Neural cell (in vitro differentiated cells): ENCODE measurements at regions not wholly inside any gene's neighbourhood (a gene's known extent, or its start where the extent isn't known, plus 50 kb on each side); places are given as distances from the start of the nearest gene placed in this dataset.

Source experiments
- CTCF ChIP-seq: fragments of 450-650 bp; IDR thresholded peaks from 2 replicates; pipeline ENCODE4 v1.5.1; 2014; ENCODE audit warnings: antibody characterized with exemption, mild to moderate bottlenecking, moderate library complexity; ENCODE audit not compliant: poor library complexity, severe bottlenecking
- EP300 ChIP-seq: fragments of 450-650 bp; conservative IDR thresholded peaks from 2 replicates; pipeline ENCODE4 v1.6.1; 2014; ENCODE audit warnings: antibody characterized with exemption, mild to moderate bottlenecking, moderate library complexity; ENCODE audit not compliant: poor library complexity, severe bottlenecking
- POLR2AphosphoS5 ChIP-seq: IDR thresholded peaks from 2 replicates; pipeline ENCODE4 v1.6.1; 2012
- REST ChIP-seq: IDR thresholded peaks from 2 replicates; pipeline ENCODE4 v1.6.1; 2012; ENCODE audit warnings: borderline replicate concordance

DNA sequence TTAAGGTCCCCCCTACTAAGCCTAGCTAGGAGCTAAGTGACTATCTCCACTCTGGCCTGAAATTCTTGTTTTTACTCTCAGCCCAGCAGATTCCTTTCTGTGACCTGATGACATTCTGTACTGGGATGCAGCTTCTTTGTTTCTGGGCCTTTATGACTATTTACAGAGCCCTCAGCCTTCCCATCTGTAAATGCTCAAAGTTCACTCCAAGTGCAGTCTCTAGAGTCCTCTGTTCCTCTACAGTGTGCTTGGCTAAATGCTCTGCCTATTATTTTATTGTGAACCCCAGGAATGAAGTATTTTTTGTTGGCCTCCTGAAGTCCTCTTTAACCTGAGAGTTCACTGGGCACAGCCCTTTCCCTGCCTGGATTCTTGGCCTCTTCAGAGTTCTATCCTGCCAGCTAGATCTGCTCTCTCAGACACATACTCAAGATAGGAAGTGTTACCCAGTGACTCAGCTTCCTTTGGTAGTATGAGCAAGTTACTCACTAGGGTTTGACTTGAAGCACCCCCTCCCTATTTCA, 278.1 kb upstream of the P2RY1 start:
- TF ChIP-seq POLR2AphosphoS5 (no peak), REST (no peak), CTCF (no peak), EP300 (no peak)
